IPS-NIHi11 (cell line): ENCODE measurements at regions not wholly inside any gene's neighbourhood (a gene's known extent, or its start where the extent isn't known, plus 50 kb on each side); places are given as distances from the start of the nearest gene placed in this dataset.
A peak's percentile ranks its signal among the peaks of the same experiment; 100 is the strongest.
"Not testable (repeated sequence)": the region's sequence is repeated elsewhere in the genome, so short reads cannot be mapped to it uniquely, and the experiment has no call there.

Experiments used
- DNase-seq: peaks from one replicate; pipeline ENCODE4 v3.0.0; 2012; ENCODE audit warnings: mixed read lengths, low spot score

- no peak for DNase-seq
Observed at GRCh38 chr15:45948181-45948621, 313.4 kb downstream of the SQOR start.

- DNase-seq: no peak
Observed at GRCh38 chr15:45958924-45959323, 324.1 kb downstream of the SQOR start.

- DNase-seq: no peak
Observed at GRCh38 chr15:45962733-45963132, 327.9 kb downstream of the SQOR start.

- no peak for DNase-seq
Observed at GRCh38 chr15:45970542-45970941, 335.7 kb downstream of the SQOR start.

GRCh38 chr15:45980366-45980765 is 345.5 kb downstream of the SQOR start:
- no peak for DNase-seq

- DNase-seq: no peak
Observed at GRCh38 chr15:45981625-45982024, 346.8 kb downstream of the SQOR start.

GRCh38 chr15:45991863-45992262 is 357.0 kb downstream of the SQOR start:
- no peak for DNase-seq

GRCh38 chr15:45993072-45993471 is 358.2 kb downstream of the SQOR start:
- no peak for DNase-seq

GRCh38 chr15:45993508-45993907 is 358.7 kb downstream of the SQOR start:
- no peak for DNase-seq

- DNase-seq: no peak
Observed at GRCh38 chr15:45995800-45996199, 361.0 kb downstream of the SQOR start.

GRCh38 chr15:46014532-46014931 is 379.7 kb downstream of the SQOR start:
- no peak for DNase-seq

- no peak for DNase-seq
Observed at GRCh38 chr15:46034755-46035154, 399.9 kb downstream of the SQOR start.

- no peak for DNase-seq
Observed at GRCh38 chr15:46039703-46040102, 404.9 kb downstream of the SQOR start.

GRCh38 chr15:46041905-46042304 is 407.1 kb downstream of the SQOR start:
- DNase-seq: no peak

- no peak for DNase-seq
Observed at GRCh38 chr15:46059921-46060594, 425.2 kb downstream of the SQOR start.

GRCh38 chr15:46061002-46061401 is 426.2 kb downstream of the SQOR start:
- no peak for DNase-seq

GRCh38 chr15:46077220-46077619 is 442.4 kb downstream of the SQOR start:
- DNase-seq: no peak

GRCh38 chr15:46079046-46079445 is 444.2 kb downstream of the SQOR start:
- no peak for DNase-seq

- DNase-seq: peak; percentile 16
Observed at GRCh38 chr15:46080016-46080415, 445.2 kb downstream of the SQOR start.

- DNase-seq: no peak
Observed at GRCh38 chr15:46088486-46089445, 453.9 kb downstream of the SQOR start.

GRCh38 chr15:46089467-46089935 is 454.7 kb downstream of the SQOR start:
- no peak for DNase-seq

GRCh38 chr15:46091860-46092450 is 457.1 kb downstream of the SQOR start:
- peak; percentile 55 for DNase-seq

- DNase-seq: not testable (repeated sequence)
Observed at GRCh38 chr15:46098006-46098405, 463.2 kb downstream of the SQOR start.
